HG03095 (cell line): ENCODE measurements at regions not wholly inside any gene's neighbourhood (a gene's known extent, or its start where the extent isn't known, plus 50 kb on each side); places are given as distances from the start of the nearest gene placed in this dataset.
"Not testable (repeated sequence)": the region's sequence is repeated elsewhere in the genome, so short reads cannot be mapped to it uniquely, and the experiment has no call there.

ENCODE experiments used
- ATAC-seq: cut with Tn5 transposase; IDR thresholded peaks from one replicate; pipeline ENCODE4 v1.9.1; 2021; ENCODE audit warnings: moderate library complexity; ENCODE audit not compliant: unreplicated experiment

- ATAC-seq: no peak
Measured at GRCh38 chr13:65965501-65965900, 1264.6 kb downstream of the PCDH9 start.

- ATAC-seq: no peak
Measured at GRCh38 chr13:65964672-65965071, 1265.5 kb downstream of the PCDH9 start.

- ATAC-seq: no peak
Measured at GRCh38 chr13:65959305-65959704, 1270.8 kb downstream of the PCDH9 start.

GRCh38 chr13:65946387-65946786 lies 1283.7 kb downstream of the PCDH9 start:
- ATAC-seq: no peak

- no peak for ATAC-seq
Measured at GRCh38 chr13:65943708-65944107, 1286.4 kb downstream of the PCDH9 start.

GRCh38 chr13:65943024-65943423 lies 1287.1 kb downstream of the PCDH9 start:
- ATAC-seq: no peak

GRCh38 chr13:65940720-65941119 lies 1289.4 kb downstream of the PCDH9 start:
- no peak for ATAC-seq

GRCh38 chr13:65937251-65937650 lies 1292.9 kb downstream of the PCDH9 start:
- ATAC-seq: no peak

GRCh38 chr13:65936249-65936648 lies 1293.9 kb downstream of the PCDH9 start:
- no peak for ATAC-seq

- ATAC-seq: no peak
Measured at GRCh38 chr13:65932587-65933239, 1297.4 kb downstream of the PCDH9 start.

- ATAC-seq: no peak
Measured at GRCh38 chr13:65932013-65932412, 1298.1 kb downstream of the PCDH9 start.

- ATAC-seq: no peak
Measured at GRCh38 chr13:65929436-65929835, 1300.7 kb downstream of the PCDH9 start.

- no peak for ATAC-seq
Measured at GRCh38 chr13:65926750-65927171, 1303.4 kb downstream of the PCDH9 start.

- not testable (repeated sequence) for ATAC-seq
Measured at GRCh38 chr13:65922846-65923245, 1307.3 kb downstream of the PCDH9 start.

- no peak for ATAC-seq
Measured at GRCh38 chr13:65921933-65922332, 1308.2 kb downstream of the PCDH9 start.

- ATAC-seq: no peak
Measured at GRCh38 chr13:65917731-65918130, 1312.4 kb downstream of the PCDH9 start.

GRCh38 chr13:65915195-65915594 lies 1314.9 kb downstream of the PCDH9 start:
- no peak for ATAC-seq

- no peak for ATAC-seq
Measured at GRCh38 chr13:65914716-65915115, 1315.4 kb downstream of the PCDH9 start.

- no peak for ATAC-seq
Measured at GRCh38 chr13:65913173-65913572, 1317.0 kb downstream of the PCDH9 start.

GRCh38 chr13:65912516-65912915 lies 1317.6 kb downstream of the PCDH9 start:
- ATAC-seq: no peak

GRCh38 chr13:65911546-65912193 lies 1318.5 kb downstream of the PCDH9 start:
- ATAC-seq: no peak

GRCh38 chr13:65909501-65909900 lies 1320.6 kb downstream of the PCDH9 start:
- ATAC-seq: no peak
